Urinary bladder (tissue), 3 donors: ENCODE measurements at regions not wholly inside any gene's neighbourhood (a gene's known extent, or its start where the extent isn't known, plus 50 kb on each side); places are given as distances from the start of the nearest gene placed in this dataset.

Source experiments
- DNase-seq: peaks from one replicate; pipeline ENCODE4 v3.0.0-alpha.2; 2015; ENCODE audit errors: extremely low spot score
- H3K27ac ChIP-seq: one replicate; pipeline ENCODE4 v1.5.1; 2013; ENCODE audit warnings: low read depth, mild to moderate bottlenecking, moderate library complexity
- H3K36me3 ChIP-seq: one replicate; pipeline ENCODE4 v1.6.1; 2013; ENCODE audit warnings: mild to moderate bottlenecking, moderate library complexity; ENCODE audit not compliant: insufficient read depth
- H3K4me1 ChIP-seq: one replicate; pipeline ENCODE4 v1.6.1; 2013; ENCODE audit warnings: mild to moderate bottlenecking, moderate library complexity; ENCODE audit not compliant: insufficient read depth
- H3K4me3 ChIP-seq: one replicate; pipeline ENCODE4 v1.5.1; 2013; ENCODE audit warnings: low read depth, low read length
- WGBS: extraction: QIAGEN DNeasy Blood & Tissue Kit; methylation state at CpG from one replicate; pipeline ENCODE4 v1.1.7; 2013; 5-methylcytosine and 5-hydroxymethylcytosine counted together
- donor health status: healthy with polysubstance abuse.
- donor health status: healthy.

GRCh38 chr14:98959958-98960616 is 311.9 kb downstream of the BCL11B start:
- WGBS = 83% methylated on average over 12 of the region's 12 CpGs
- H3K4me3 ChIP-seq = no peak overlapping the region
- H3K27ac ChIP-seq = no peak overlapping the region
- H3K36me3 ChIP-seq = no peaks in the 10 kb centered on the region
- no peak for DNase-seq
- no peaks in the 10 kb centered on the region for H3K4me1 ChIP-seq

DNA sequence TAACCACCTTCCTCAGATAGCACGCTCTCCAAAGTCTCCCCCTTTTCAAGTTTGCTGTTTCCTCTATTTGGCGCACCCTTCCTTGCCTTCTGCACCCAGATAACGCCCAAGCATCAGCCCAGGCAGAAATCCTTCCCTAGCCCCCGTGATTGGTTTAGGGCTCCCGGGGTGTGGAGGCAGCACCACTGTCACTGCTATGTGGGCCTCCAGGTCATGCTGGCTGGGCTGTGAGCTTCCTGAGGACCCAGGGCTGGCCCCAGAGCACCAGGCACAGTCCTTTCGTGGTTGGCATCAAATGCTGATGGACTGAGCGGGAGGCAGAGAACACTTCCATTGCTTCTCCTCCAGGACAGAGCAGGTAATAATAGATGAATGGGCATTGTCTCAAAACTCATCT is 311.4 kb downstream of the BCL11B start:
- no peak overlapping the region for H3K4me3 ChIP-seq
- H3K36me3 ChIP-seq = no peaks in the 10 kb centered on the region
- WGBS = 92% methylated on average over 7 of the region's 7 CpGs
- H3K4me1 ChIP-seq = no peaks in the 10 kb centered on the region
- no peak overlapping the region for H3K27ac ChIP-seq
- DNase-seq = no peak

GRCh38 chr14:98961191-98961590 is 310.8 kb downstream of the BCL11B start:
- DNase-seq = no peak
- Histone ChIP-seq H3K27ac (no peak overlapping the region), H3K4me3 (no peak overlapping the region), H3K4me1 (no peaks in the 10 kb centered on the region), H3K36me3 (no peaks in the 10 kb centered on the region)
- 97% methylated on average over 4 of the region's 4 CpGs for WGBS

- WGBS = 88% methylated on average over 12 of the region's 12 CpGs
- DNase-seq = no peak
- Histone ChIP-seq H3K4me1 (no peaks in the 10 kb centered on the region), H3K27ac (no peak overlapping the region), H3K4me3 (no peak overlapping the region), H3K36me3 (no peaks in the 10 kb centered on the region)
Observed at GRCh38 chr14:98962118-98962517, 309.9 kb downstream of the BCL11B start.

GRCh38 chr14:98963610-98964009 is 308.4 kb downstream of the BCL11B start:
- H3K36me3 ChIP-seq = no peaks in the 10 kb centered on the region
- 80% methylated on average over 2 of the region's 2 CpGs for WGBS
- H3K27ac ChIP-seq = no peak overlapping the region
- no peak for DNase-seq
- no peak overlapping the region for H3K4me3 ChIP-seq
- no peaks in the 10 kb centered on the region for H3K4me1 ChIP-seq

- Histone ChIP-seq H3K4me1 (no peaks in the 10 kb centered on the region), H3K27ac (no peak overlapping the region), H3K4me3 (no peak overlapping the region), H3K36me3 (no peaks in the 10 kb centered on the region)
- no peak for DNase-seq
- 62% methylated on average over 7 of the region's 7 CpGs for WGBS
Observed at GRCh38 chr14:98964171-98964570, 307.8 kb downstream of the BCL11B start.

DNA sequence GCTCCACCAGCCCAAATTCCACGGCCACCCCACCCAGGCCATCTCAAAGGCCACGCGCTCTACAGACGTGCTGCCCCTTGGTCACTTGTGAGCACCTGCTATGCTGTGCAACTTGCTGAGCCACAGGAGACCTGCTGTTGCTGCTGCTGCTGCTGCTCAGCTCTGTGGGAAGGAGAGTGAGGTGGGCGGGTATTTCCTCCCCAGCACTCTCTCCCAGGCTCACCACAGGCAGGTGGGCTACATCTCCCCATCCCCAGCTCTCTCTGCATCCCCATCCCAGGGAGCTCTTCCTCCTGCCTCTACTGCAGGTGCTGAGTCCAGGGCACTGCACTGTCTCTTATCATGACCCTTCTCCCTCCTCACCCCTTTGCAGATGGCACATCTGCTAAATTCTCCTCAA is 306.9 kb downstream of the BCL11B start:
- H3K36me3 ChIP-seq = no peaks in the 10 kb centered on the region
- DNase-seq = no peak
- WGBS = 85% methylated on average over 5 of the region's 5 CpGs
- no peaks in the 10 kb centered on the region for H3K4me1 ChIP-seq
- H3K4me3 ChIP-seq = no peak overlapping the region
- H3K27ac ChIP-seq = no peak overlapping the region

- no peak for DNase-seq
- Histone ChIP-seq H3K27ac (no peak overlapping the region), H3K4me3 (no peak overlapping the region), H3K4me1 (no peaks in the 10 kb centered on the region), H3K36me3 (no peaks in the 10 kb centered on the region)
- WGBS = 67% methylated on average over 3 of the region's 3 CpGs
Observed at GRCh38 chr14:98966016-98966415, 306.0 kb downstream of the BCL11B start.

- no peaks in the 10 kb centered on the region for H3K4me1 ChIP-seq
- no peak for DNase-seq
- no peak overlapping the region for H3K27ac ChIP-seq
Observed at GRCh38 chr14:98966475-98967162, 305.4 kb downstream of the BCL11B start.

GRCh38 chr14:98974113-98974512 is 297.9 kb downstream of the BCL11B start:
- 91% methylated on average over 1 of the region's 1 CpG for WGBS
- H3K27ac ChIP-seq = no peak overlapping the region
- no peak for DNase-seq
- H3K4me1 ChIP-seq = no peaks in the 10 kb centered on the region
- no peak overlapping the region for H3K4me3 ChIP-seq
- H3K36me3 ChIP-seq = no peaks in the 10 kb centered on the region

More at GRCh38 chr14:98966475-98967162, 305.4 kb downstream of the BCL11B start:
- WGBS = 80% methylated on average over 6 of the region's 6 CpGs
- Histone ChIP-seq H3K4me3 (no peak overlapping the region), H3K36me3 (no peaks in the 10 kb centered on the region)

GRCh38 chr14:98976271-98976670 is 295.7 kb downstream of the BCL11B start:
- WGBS = 56% methylated on average over 3 of the region's 3 CpGs
- H3K4me3 ChIP-seq = no peak overlapping the region
- DNase-seq = no peak

DNA sequence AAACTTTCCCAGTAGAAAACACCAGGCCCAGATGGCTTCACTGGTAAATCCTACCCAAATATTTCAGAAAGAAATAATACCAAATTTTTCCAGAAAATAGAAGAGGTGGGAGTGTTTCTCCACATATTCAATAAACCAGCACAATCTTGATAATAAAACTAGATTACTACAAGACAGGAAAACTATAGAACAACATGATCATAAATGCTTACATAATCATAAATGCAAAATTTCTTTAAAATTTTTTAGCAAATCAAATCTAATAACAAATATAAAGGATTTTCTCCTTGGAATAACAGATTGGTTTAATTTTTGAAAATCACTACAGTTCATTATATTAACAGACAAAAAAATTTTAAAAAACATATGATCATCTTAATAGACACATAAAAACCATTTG is 294.5 kb downstream of the BCL11B start:
- Histone ChIP-seq H3K4me1 (no peaks in the 10 kb centered on the region), H3K4me3 (no peak overlapping the region), H3K27ac (no peak overlapping the region), H3K36me3 (no peaks in the 10 kb centered on the region)
- no peak for DNase-seq

More at GRCh38 chr14:98976271-98976670, 295.7 kb downstream of the BCL11B start:
- Histone ChIP-seq H3K4me1 (no peaks in the 10 kb centered on the region), H3K27ac (no peak overlapping the region), H3K36me3 (no peaks in the 10 kb centered on the region)

GRCh38 chr14:98982986-98983385 is 289.0 kb downstream of the BCL11B start:
- Histone ChIP-seq H3K27ac (no peak overlapping the region), H3K4me3 (no peak overlapping the region), H3K4me1 (no peaks in the 10 kb centered on the region), H3K36me3 (no peaks in the 10 kb centered on the region)
- 81% methylated on average over 8 of the region's 8 CpGs for WGBS
- DNase-seq = no peak

DNA sequence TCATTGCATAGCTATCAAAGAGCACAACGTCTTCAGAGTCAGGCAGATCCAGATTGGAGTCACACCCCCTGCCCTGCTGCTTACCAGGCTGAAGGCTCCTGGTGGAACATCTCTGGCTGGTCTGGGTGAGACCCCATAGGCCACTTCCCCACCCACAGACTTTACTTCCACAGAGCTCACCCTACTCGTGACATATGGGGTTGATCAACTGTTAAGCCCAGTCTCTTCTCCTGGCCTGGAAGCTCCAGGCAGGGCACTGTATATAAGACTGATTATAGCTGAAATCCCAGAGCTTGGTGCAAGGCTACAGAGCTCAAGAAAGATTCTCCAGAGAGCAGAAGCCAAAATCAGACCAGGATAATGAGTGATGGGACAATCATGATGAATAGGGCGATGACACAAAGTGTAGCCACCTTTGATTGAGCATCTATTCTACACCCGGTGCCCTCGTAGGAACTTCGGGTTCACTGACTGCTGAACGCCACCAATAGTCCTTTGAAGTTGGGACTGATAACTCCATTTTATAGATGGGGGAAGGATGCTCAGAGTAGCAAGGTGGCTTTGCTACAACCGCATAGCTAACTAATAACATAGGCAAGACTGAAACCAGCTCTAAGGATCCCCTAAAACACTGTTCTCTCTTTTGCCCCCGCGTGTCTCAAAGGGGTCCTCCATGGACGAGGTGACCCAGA is 287.8 kb downstream of the BCL11B start:
- DNase-seq = no peak
- WGBS = 82% methylated on average over 11 of the region's 11 CpGs
- Histone ChIP-seq H3K36me3 (no peaks in the 10 kb centered on the region), H3K4me1 (no peaks in the 10 kb centered on the region), H3K4me3 (no peak overlapping the region), H3K27ac (no peak overlapping the region)
